Cardiac fibroblast (primary cell): ENCODE measurements at regions not wholly inside any gene's neighbourhood (a gene's known extent, or its start where the extent isn't known, plus 50 kb on each side); places are given as distances from the start of the nearest gene placed in this dataset.
"Not testable (repeated sequence)": the region's sequence is repeated elsewhere in the genome, so short reads cannot be mapped to it uniquely, and the experiment has no call there.

ENCODE experiments used
- DNase-seq, 2 donors: peaks; one replicate each; pipeline versions ENCODE4 v3.0.0 to v3.0.0-alpha.2; 2010; ENCODE audit warnings: low read depth in 2 of 2
- H3K4me3 ChIP-seq, 2 donors: replicated peaks in 1 of 2; 1 replicate in 1 of 2; 2 replicates in 1 of 2; pipeline ENCODE4 v1.5.1; 2011; ENCODE audit warnings: low read depth in 2 of 2, low read length in 2 of 2, mild to moderate bottlenecking in 2 of 2, moderate library complexity in 1 of 2
- CTCF ChIP-seq: IDR thresholded peaks from one replicate; pipeline ENCODE4 v1.5.1; 2011; ENCODE audit warnings: low read depth, mild to moderate bottlenecking, low read length, inconsistent platforms

- no peak for DNase-seq
- no peak overlapping the region for H3K4me3 ChIP-seq
- TF ChIP-seq CTCF: no peak
Observed at GRCh38 chr5:26495437-26495836, 542.9 kb downstream of the CDH9 start.

- TF ChIP-seq CTCF: no peak
- no peak for DNase-seq
- no peak overlapping the region for H3K4me3 ChIP-seq
Observed at GRCh38 chr5:26492906-26493459, 545.4 kb downstream of the CDH9 start.

DNA sequence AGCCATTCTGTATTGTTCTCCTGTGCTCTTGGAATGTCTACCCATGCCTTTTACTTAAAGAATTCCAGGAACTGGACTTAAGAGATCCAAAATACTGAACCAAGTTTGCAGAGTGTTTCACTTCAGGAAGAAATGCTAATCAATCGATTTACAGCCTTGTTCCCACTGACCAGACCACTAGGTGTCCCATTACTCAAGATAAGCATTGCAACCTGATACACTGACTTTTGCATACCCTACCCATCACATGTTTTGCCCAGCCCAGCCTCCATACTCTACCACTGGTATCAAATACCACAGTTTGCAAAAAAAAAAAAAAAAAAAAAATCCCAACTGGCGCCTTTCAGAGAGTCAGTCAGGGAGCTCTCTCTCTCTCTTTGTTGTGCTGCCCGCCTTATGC, 550.8 kb downstream of the CDH9 start:
- DNase-seq: no peak
- H3K4me3 ChIP-seq: no peak overlapping the region
- TF ChIP-seq CTCF: no peak

DNA sequence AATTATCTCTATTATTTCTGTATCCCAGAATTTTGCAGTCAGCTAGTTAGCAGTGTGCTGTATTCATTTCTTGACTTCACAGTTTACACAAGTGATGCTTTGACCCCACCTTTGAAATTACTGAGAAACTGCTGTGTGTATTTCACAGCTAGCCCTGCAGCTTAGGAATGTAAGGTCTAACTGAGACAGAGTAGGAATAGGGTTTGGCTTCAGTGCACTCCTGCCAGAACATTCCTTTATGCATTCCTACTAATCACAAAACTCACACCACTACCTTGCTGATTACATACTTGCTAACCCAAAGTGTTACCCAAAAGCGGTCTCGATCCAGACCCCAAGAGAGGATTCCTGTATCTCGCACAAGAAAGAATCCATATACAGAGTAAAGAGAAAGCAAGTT, 551.8 kb downstream of the CDH9 start:
- no peak for DNase-seq
- no peak overlapping the region for H3K4me3 ChIP-seq
- no peak for TF ChIP-seq CTCF

- H3K4me3 ChIP-seq, DNase-seq: not testable (repeated sequence)
Observed at GRCh38 chr5:26485146-26485860, 553.1 kb downstream of the CDH9 start.

GRCh38 chr5:26482810-26483375, 555.5 kb downstream of the CDH9 start:
- peak; percentile 29 for TF ChIP-seq CTCF
- no peak overlapping the region for H3K4me3 ChIP-seq
- DNase-seq: peak in 1 of 2 donors; percentile 26

DNA sequence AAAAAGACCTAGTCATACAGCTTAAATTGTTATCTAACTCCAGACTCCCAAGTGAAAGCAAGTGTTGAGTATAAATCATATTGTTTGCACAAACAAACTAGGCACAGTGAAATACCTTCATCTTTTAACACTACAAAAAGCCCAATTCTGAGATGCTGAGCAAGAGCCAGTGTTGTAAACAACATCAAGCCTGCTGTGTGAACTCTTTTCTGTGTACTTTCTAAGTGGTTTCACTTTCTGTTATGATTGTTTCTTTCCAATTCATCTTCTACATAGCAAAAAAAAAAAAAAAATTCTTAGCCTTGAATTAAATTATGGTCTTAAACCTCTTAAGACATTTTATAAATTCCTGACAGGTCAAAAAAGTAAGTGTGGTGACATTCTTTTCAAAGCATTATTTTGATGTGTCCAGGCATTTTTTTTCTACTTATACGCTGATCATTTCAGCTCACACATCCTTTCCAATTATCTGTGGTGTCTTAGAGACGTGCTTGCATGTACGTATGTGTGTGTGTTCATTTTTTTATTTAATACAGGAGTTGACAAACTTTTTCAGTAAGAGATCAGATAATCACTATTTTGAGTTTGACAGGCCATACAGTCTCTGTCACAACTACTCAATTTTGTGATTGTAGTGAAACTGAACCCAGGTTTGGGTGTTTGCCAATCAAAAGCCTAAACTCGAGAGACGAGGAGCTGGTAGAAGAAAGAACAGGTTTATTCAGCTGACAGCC, 556.1 kb downstream of the CDH9 start:
- no peak for TF ChIP-seq CTCF
- no peak overlapping the region for H3K4me3 ChIP-seq
- DNase-seq: no peak
